Endothelial cell of umbilical vein (primary cell): ENCODE measurements at regions not wholly inside any gene's neighbourhood (a gene's known extent, or its start where the extent isn't known, plus 50 kb on each side); places are given as distances from the start of the nearest gene placed in this dataset.

ENCODE experiments used
- BruUV-seq: library from RNA; stranded (reverse); fragments of 400-500 nt; replicated peaks from 2 replicates; lab custom pipeline; 2021; lab: Mats Ljungman, UMichigan
- CTCF ChIA-PET: fragments of 300-600, 350-600 bp; sonication (Branson Sonifier 250); formaldehyde crosslinking; loops from one replicate; lab custom pipeline; 2021; ENCODE audit warnings: antibody characterized with exemption, inconsistent platforms; lab: Charles Lee
- POLR2A ChIA-PET: fragments of 300-600, 350-600 bp; sonication (Branson Sonifier 250); formaldehyde crosslinking; loops from one replicate; lab custom pipeline; 2021; ENCODE audit warnings: antibody characterized with exemption, inconsistent platforms; lab: Charles Lee
- DNase-seq: peaks from one replicate; pipeline ENCODE4 v3.0.0-alpha.2; 2011; ENCODE audit warnings: low read depth, low spot score
- FAIRE-seq: peaks from 2 replicates; lab custom pipeline; 2011; peaks lifted over from hg19 to GRCh38; lab: Jason Lieb, UNC
- H2AFZ ChIP-seq: 2 replicates; pipeline ENCODE4 v1.6.0; 2012; ENCODE audit warnings: low read depth, low read length, control low read depth, inconsistent platforms
- H3K27ac ChIP-seq: 2 replicates; pipeline ENCODE4 v1.5.1; 2011; ENCODE audit warnings: low read depth, mild to moderate bottlenecking, control low read depth, low read length, moderate library complexity; ENCODE audit not compliant: insufficient read depth
- H3K27me3 ChIP-seq, 2 experiments: 2 replicates each; pipeline versions ENCODE4 v1.6.0 to v1.6.1; 2011; ENCODE audit warnings: low read length in 2 of 2, mixed read lengths in 1 of 2; ENCODE audit not compliant: control insufficient read depth in 2 of 2, insufficient read depth in 2 of 2
- H3K36me3 ChIP-seq, 2 experiments: 2 replicates in 1 of 2; 3 replicates in 1 of 2; pipeline ENCODE4 v1.5.1; 2011; ENCODE audit warnings: low read length in 2 of 2, mild to moderate bottlenecking in 1 of 2, moderate library complexity in 1 of 2; ENCODE audit not compliant: control insufficient read depth in 2 of 2, insufficient read depth in 2 of 2; ENCODE audit errors: extremely low read depth in 1 of 2
- H3K4me1 ChIP-seq: 3 replicates; pipeline ENCODE4 v1.5.1; 2011; ENCODE audit warnings: mild to moderate bottlenecking, low read length; ENCODE audit not compliant: control insufficient read depth, insufficient read depth; ENCODE audit errors: extremely low read depth
- H3K4me2 ChIP-seq: 2 replicates; pipeline ENCODE4 v1.6.1; 2011; ENCODE audit warnings: low read length, control low read depth, mixed read lengths; ENCODE audit not compliant: insufficient read depth
- H3K4me3 ChIP-seq, 3 experiments: fragments of 200-600 bp in 1 of 3; sonication (generic), shearing (Covaris generic) in 1 of 3; replicated peaks in 1 of 3; 2 replicates each; pipeline ENCODE4 v1.5.1; 2011 to 2016; ENCODE audit warnings: control low read depth in 3 of 3, low read length in 3 of 3, mild to moderate bottlenecking in 2 of 3, inconsistent platforms in 1 of 3, low read depth in 1 of 3, moderate library complexity in 1 of 3; ENCODE audit not compliant: insufficient read depth in 1 of 3
- H3K79me2 ChIP-seq: 2 replicates; pipeline ENCODE4 v1.6.0; 2012; ENCODE audit warnings: low read length, inconsistent platforms; ENCODE audit not compliant: control insufficient read depth, insufficient read depth
- H3K9ac ChIP-seq: replicated peaks from 2 replicates; pipeline ENCODE3; 2011; ENCODE audit warnings: low read length, control low read depth; ENCODE audit not compliant: insufficient read depth; ENCODE audit errors: extremely low read depth
- H3K9me1 ChIP-seq: replicated peaks from 3 replicates; pipeline ENCODE4 v1.6.0; 2011; ENCODE audit warnings: mild to moderate bottlenecking, low read length; ENCODE audit not compliant: control insufficient read depth, insufficient read depth; ENCODE audit errors: extremely low read depth
- H3K9me3 ChIP-seq: replicated peaks from 2 replicates; pipeline ENCODE4 v1.5.1; 2012; ENCODE audit warnings: low read length, inconsistent platforms; ENCODE audit not compliant: control insufficient read depth, insufficient read depth
- H4K20me1 ChIP-seq: replicated peaks from 2 replicates; pipeline ENCODE3; 2011; ENCODE audit warnings: mild to moderate bottlenecking, low read length; ENCODE audit not compliant: control insufficient read depth, insufficient read depth; ENCODE audit errors: extremely low read depth
- EZH2 ChIP-seq: IDR thresholded peaks from 2 replicates; pipeline ENCODE4 v1.6.1; 2012; ENCODE audit warnings: borderline replicate concordance, low read depth, mild to moderate bottlenecking, moderate library complexity, low read length, inconsistent platforms; ENCODE audit not compliant: severe bottlenecking
- FOS ChIP-seq: IDR thresholded peaks from 2 replicates; pipeline ENCODE4 v1.6.1; 2011; ENCODE audit warnings: mild to moderate bottlenecking, low read length, moderate library complexity, borderline replicate concordance; ENCODE audit not compliant: insufficient read depth
- GATA2 ChIP-seq: IDR thresholded peaks from 2 replicates; pipeline ENCODE4 v1.7.0; 2011; ENCODE audit warnings: low read depth, mild to moderate bottlenecking, moderate library complexity, mixed read lengths, low read length; ENCODE audit not compliant: insufficient read length, insufficient read depth
- JUN ChIP-seq: IDR thresholded peaks from 2 replicates; pipeline ENCODE4 v1.6.1; 2011; ENCODE audit warnings: borderline replicate concordance, low read depth; ENCODE audit not compliant: insufficient read length, insufficient read depth
- MYC ChIP-seq: IDR thresholded peaks from one replicate; pipeline ENCODE4 v1.6.1; 2011; ENCODE audit warnings: mild to moderate bottlenecking, low read depth, low read length
- POLR2A ChIP-seq: IDR thresholded peaks from 2 replicates; pipeline ENCODE4 v1.6.1; 2012; ENCODE audit warnings: low read depth, mild to moderate bottlenecking, control low read depth, low read length
- POLR2AphosphoS5 ChIP-seq: IDR thresholded peaks from 2 replicates; pipeline ENCODE4 v1.6.1; 2012; ENCODE audit warnings: low read depth, mild to moderate bottlenecking, control low read depth, low read length, moderate library complexity; ENCODE audit not compliant: insufficient read depth
- dilution Hi-C: fragments of 300-500 bp; cut with MboI; formaldehyde crosslinking; loops from one replicate; pipeline ENCODE4 v1.15.0; 2019; ENCODE audit warnings: low sequenced_read_pairs; ENCODE audit not compliant: extremely low pct_ligation_motif_present
- intact Hi-C: fragments of 100-400 bp; cut with micrococcal nuclease; formaldehyde crosslinking; loops from one replicate; pipeline ENCODE4 v1.10.0; 2022
- TF ChIP-seq, protein P1 (sequence below): IDR thresholded peaks from 2 replicates; pipeline ENCODE4 v1.6.1; 2011; ENCODE audit not compliant: insufficient read depth, insufficient read length
- TF ChIP-seq, protein P2 (sequence below), 2 donors: IDR thresholded peaks; 1 replicate in 1 of 2; 2 replicates in 1 of 2; pipeline ENCODE4 v1.5.1; 2011; ENCODE audit warnings: low read length in 2 of 2, mild to moderate bottlenecking in 2 of 2, moderate library complexity in 2 of 2, control low read depth in 1 of 2, inconsistent platforms in 1 of 2, low read depth in 1 of 2; ENCODE audit not compliant: insufficient read depth in 1 of 2; ENCODE audit errors: extremely low read depth in 1 of 2

DNA sequence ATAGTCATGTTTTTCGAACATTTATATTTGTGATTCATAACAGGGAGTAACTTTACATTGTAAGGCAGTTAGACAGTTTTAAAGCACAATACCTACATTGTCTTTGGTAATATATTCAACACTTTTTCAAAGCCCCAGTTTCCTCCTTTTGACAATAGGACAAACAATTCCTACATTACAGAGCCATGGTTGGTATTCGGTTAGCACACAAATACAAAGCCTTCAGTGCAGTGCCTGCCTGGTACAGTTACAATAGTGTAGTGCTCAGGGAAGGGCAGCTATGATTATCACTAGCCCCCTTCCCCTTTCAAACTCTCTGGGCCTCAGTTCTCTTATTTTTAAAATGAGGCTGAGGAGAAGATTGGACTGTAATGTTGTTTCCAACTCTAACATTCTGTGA lies 207.8 kb downstream of the TPBG start:
- intact Hi-C loops: no loop called here
- Histone ChIP-seq H4K20me1 (no peaks in the 10 kb centered on the region), H3K27me3 (no peaks in the 10 kb centered on the region), H3K4me1 (no peaks in the 10 kb centered on the region), H3K79me2 (no peaks in the 10 kb centered on the region), H3K27ac (no peak overlapping the region), H3K4me3 (no peak overlapping the region), H3K4me2 (no peak overlapping the region), H3K9me3 (no peaks in the 10 kb centered on the region), H3K9ac (no peak overlapping the region), H2AFZ (no peak overlapping the region), H3K9me1 (no peaks in the 10 kb centered on the region), H3K36me3 (no peaks in the 10 kb centered on the region)
- no TSS peak for BruUV-seq
- ChIA-PET POLR2A (no interaction called here), CTCF (no interaction called here)
- FAIRE-seq (no peak), DNase-seq (no peak)
- TF ChIP-seq MYC: no peak
- TF ChIP-seq, protein P1, sequence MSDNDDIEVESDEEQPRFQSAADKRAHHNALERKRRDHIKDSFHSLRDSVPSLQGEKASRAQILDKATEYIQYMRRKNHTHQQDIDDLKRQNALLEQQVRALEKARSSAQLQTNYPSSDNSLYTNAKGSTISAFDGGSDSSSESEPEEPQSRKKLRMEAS: no peak
- TF ChIP-seq FOS: no peak
- no peak for TF ChIP-seq EZH2
- no peak for TF ChIP-seq POLR2AphosphoS5
- TF ChIP-seq JUN: no peak
- no peak for TF ChIP-seq GATA2
- dilution Hi-C loops: no loop called here

DNA sequence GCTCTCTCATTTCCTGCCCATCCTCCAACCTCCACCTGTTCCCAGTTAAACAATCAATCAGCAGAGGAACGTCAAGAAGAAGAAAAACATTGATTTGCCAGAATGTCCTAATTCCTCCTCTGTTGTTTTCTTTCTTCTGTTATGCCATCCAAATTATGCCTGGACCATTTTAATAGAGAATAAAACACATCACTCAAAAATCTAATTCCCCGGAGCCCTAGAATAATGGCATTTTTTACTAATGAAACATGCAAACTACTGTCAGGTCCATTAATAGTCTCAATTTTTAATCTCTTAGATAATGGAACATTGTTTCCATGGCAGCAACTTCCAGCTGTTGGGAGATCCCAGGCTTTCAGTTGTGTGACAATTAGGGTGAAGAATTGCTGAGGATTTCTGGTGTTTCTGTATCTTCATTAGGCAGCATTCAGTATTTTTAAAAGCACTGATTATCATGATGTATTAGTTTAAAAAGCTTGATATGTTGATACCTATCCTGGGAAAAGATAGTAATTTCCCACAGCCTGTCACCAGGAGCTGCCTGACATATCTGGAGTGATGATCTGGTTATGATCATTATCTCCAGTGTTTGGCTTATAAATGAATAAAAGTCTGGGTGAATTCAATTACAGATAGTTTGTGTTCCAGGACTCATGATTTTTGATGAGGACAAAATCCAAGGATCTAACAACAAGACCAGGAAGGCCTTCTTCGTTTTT lies 209.8 kb downstream of the TPBG start:
- ChIA-PET CTCF (no interaction called here), POLR2A (no interaction called here)
- BruUV-seq: no TSS peak
- no peaks in the 10 kb centered on the region for H3K9me3 ChIP-seq
- H3K9ac ChIP-seq: no peak overlapping the region
- no peaks in the 10 kb centered on the region for H3K79me2 ChIP-seq
- intact Hi-C loops: no loop called here
- H3K27me3 ChIP-seq: no peaks in the 10 kb centered on the region
- H3K4me3 ChIP-seq: no peak overlapping the region
- no peak overlapping the region for H2AFZ ChIP-seq
- no peak overlapping the region for H3K4me2 ChIP-seq
- dilution Hi-C loops: no loop called here
- TF ChIP-seq JUN (no peak), EZH2 (no peak), POLR2A (no peak), GATA2 (no peak), FOS (no peak), POLR2AphosphoS5 (no peak), MYC (no peak)
- TF ChIP-seq, protein P2, sequence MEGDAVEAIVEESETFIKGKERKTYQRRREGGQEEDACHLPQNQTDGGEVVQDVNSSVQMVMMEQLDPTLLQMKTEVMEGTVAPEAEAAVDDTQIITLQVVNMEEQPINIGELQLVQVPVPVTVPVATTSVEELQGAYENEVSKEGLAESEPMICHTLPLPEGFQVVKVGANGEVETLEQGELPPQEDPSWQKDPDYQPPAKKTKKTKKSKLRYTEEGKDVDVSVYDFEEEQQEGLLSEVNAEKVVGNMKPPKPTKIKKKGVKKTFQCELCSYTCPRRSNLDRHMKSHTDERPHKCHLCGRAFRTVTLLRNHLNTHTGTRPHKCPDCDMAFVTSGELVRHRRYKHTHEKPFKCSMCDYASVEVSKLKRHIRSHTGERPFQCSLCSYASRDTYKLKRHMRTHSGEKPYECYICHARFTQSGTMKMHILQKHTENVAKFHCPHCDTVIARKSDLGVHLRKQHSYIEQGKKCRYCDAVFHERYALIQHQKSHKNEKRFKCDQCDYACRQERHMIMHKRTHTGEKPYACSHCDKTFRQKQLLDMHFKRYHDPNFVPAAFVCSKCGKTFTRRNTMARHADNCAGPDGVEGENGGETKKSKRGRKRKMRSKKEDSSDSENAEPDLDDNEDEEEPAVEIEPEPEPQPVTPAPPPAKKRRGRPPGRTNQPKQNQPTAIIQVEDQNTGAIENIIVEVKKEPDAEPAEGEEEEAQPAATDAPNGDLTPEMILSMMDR (IDR thresholded peaks at IDR 0.05; ENCODE audit: extremely low read depth in 1 of 2, insufficient read depth in 1 of 2, low read depth in 1 of 2, low read length in 2 of 2): no peak
- TF ChIP-seq, protein P1: no peak
- H4K20me1 ChIP-seq: no peaks in the 10 kb centered on the region
- no peaks in the 10 kb centered on the region for H3K36me3 ChIP-seq
- no peak for FAIRE-seq
- no peak for DNase-seq
- H3K4me1 ChIP-seq: no peaks in the 10 kb centered on the region
- H3K27ac ChIP-seq: no peak overlapping the region
- no peaks in the 10 kb centered on the region for H3K9me1 ChIP-seq
